ENCODE measurements at regions not wholly inside any gene's neighbourhood (a gene's known extent, or its start where the extent isn't known, plus 50 kb on each side); places are given as distances from the start of the nearest gene placed in this dataset.

DNA sequence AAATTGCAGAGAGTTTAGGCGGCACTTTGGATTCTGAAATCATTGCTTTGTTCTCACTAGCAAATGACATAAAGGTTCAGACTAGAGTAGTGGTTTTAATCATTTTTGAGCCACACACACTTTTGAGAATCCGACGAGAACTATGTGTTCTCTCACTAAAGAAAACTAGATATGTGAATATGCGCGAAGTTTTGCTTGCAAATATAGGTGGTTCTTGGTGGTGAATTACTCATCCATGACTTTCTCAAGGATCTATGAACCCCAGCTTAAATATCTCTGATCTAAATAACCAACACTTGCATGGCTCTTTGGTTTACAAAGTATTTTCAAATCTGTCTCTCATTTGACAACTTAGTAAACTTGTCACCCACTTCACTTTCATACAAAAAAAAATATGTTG is 54.8 kb downstream of the NOG start:
- no peak for DNase-seq

DNA sequence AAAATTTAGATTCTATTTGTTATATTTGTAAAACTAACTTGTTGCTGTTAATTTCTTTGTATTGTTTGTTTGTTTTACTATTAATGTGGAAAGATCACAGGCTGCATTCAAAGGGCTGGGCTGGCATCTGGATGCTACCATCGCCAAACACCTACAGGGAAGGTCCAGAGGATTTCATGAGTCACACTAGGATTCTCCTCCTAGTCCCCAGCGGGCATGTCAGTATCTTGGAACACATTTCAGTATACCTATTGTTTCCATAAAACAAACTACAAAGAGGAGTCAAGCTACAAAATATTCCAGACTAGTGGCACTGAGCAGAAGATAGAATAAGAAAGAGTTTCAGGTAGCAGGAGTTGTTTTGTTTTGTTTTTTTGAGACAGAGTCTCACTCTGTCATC is 55.3 kb downstream of the NOG start:
- DNase-seq: no peak

- no peak for DNase-seq
Observed at GRCh38 chr17:56652628-56653027, 59.1 kb downstream of the NOG start.

DNA sequence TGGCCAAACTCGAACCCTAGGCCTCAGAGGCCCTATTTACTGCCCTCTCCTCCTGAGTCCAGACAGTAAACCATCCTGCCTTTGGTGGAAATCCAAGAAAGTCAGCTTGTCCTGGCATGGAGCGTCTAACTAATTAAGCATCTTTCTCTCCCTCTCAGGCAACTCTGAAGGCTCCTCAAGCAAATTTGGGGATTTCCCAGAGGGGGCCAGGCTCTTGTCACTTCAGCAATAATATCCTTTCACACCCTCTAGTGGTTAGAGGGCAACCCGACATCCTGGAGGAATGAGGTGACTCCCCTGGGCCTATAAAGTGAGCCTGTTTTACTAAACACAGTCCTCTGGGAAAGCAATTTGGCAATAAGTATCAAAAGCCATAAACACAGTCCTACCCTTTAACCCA is 60.4 kb downstream of the NOG start:
- no peak for DNase-seq

DNA sequence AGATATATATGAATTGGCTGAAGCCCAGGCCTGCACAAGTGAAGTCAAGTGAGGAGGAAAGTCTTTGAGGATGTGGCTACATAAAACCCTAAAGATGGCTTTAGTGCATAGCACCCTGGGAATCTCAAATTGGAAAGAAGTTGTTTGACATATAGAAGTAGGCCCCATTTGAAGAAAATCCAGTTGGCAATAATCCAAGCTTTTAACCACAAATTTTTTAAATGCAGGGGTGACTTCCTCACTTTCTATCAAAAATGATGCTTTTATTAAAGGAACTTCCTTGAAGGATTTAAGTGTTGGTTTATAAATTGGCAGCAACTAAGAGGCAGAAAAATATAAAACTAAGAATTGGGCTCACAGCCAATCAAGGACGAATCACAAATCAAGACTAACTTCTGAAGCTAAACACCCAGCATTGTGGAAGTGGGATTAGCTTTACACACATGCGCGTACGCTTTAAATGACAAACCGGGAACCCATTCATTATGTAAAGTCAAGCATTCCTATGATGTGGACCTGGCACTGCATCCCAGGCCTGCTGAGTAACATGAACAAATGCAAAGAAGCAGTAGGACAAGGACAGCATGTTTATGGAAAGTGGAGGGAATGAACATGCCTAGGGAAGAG is 63.3 kb downstream of the NOG start:
- DNase-seq: no peak

GRCh38 chr17:56658648-56659047 is 65.1 kb downstream of the NOG start:
- DNase-seq: no peak

DNA sequence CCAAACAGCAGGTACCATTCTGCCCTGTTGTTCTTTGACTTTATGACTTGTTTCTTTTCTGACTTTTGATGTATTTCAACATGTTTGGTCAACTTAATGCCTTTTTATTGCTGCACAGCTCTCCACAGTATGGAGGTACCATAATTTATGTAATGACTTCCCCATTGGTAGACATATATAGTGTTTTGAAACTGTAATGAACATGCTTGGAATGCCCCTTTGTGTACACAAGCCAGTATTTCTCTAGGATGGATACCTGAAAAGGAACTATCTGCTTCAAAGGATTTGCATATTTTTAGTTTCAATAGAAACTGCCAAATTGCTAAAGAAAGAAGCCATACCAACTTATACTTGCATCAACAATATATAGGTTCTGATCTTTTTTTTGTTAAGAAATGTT is 66.1 kb downstream of the NOG start:
- DNase-seq: no peak

DNA sequence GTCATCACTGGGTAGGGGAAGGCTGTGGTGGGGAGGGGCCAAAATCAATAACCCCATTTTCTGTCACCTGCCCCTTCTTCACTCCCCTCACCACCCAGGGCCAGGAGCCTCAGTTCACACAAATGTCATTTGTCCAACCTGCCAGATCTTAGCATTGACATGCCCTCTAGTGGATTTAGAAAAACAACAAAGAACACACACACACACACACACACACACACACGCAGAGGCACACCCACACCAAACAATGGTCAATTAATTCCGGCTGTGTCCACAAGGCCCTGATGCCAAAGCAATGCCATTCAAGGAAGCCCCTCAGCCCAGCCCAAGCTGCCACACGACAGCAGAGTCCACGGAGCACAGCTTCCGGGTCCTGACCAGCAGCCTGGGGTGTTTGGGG is 68.4 kb downstream of the NOG start:
- DNase-seq: no peak

DNA sequence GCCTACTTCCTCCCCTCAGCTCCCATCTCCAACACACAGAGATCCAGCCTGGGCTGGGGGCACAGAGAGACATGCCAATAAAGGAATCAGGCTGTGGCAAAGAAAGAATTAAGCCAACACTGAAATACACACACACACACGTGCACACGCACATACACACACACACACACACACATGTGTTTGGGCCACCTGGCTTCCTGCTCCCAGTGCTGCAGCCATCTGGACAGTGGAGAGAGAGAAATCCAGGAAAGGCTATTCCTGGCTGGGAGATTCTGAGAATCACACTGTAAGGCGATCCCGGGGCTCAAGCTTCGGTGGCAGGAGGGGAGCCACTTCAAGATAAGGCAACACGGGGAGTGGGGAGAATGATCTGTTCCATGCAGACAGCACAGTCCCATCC is 72.4 kb downstream of the NOG start:
- no peak for DNase-seq

- no peak for DNase-seq
Observed at GRCh38 chr17:56667925-56668458, 74.5 kb downstream of the NOG start.

DNA sequence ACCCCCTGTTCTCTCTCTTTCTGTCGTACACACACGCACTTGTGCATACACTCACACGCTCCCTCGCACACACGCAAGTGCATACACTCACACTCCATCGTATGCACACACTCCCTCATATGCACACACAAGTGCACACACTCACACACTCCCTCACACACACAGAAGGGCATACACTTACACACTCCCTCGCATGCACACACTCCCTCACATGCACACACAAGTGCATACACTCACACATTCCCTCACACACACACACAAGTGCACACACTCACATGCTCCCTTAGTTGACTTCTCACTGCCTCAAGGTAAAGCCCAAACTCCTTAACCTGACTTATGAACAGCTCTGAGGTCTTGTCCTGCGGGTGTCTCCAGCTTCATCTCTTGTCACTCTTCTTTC is 78.7 kb downstream of the NOG start:
- no peak for DNase-seq

DNA sequence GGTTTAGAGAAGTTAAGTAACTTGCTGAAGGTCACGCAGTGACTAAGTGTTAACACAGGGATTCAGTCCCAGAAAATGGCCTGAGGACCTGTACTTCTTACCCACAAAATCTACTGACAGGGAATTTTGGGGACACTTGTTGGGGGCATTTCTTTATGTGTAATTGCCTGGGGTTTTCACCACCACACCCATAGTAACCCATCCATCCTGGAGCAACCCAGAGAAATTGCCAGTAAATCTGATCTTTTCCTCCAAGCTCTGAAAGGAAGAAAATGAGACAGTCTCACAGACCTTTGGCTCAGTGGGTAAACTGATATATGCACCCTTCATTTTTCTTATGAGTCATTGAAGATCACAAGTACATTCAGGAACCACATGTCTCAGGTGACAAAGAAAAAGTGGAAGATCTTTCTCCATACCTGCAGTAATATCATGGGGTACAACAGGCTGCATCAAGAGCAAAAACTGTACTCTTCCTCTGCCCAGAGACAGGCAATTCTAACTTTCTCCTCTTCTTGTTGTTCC is 81.0 kb downstream of the NOG start:
- DNase-seq: no peak

DNA sequence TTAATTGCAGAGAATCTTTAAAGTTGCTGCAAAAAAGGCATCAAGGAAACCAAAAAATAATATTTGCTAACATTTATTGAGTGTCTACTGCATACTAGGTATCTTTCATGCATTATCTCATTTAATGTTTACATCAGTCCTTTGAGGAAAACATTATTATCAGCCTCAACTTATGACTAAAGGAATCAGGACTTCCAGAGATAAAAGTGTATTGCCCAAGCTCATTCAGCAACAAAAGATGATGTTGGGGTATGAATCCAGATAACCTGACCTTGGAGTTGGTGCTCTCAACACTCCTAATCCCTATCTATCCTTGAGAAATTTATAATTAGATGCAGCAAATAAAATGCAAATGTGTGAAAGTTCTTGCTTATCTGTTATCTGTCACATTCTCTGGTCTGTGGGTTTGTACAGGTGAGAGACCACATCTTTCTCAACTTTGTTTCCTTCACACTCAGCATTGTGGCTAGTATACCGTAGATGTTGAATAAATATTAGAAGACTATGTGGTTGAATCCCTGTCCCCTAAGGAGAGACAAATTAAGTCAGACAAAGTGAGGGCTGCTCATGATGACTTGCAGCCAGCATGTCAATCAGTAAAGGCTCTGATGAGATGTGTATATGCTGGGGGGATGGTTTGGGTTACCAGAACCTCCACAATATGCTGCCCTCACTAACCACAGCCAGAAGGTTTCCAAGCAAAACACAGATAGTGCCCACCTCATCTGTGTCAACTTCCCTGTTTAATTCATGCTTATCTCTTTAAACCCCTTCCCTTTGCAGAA is 82.6 kb downstream of the NOG start:
- no peak for DNase-seq

- DNase-seq: no peak
Observed at GRCh38 chr17:56676810-56677209, 83.3 kb downstream of the NOG start.

- DNase-seq: no peak
Observed at GRCh38 chr17:56678249-56679114, 85.0 kb downstream of the NOG start.

- no peak for DNase-seq
Observed at GRCh38 chr17:56679115-56679776, 85.7 kb downstream of the NOG start.

- DNase-seq: no peak
Observed at GRCh38 chr17:56679777-56680422, 86.4 kb downstream of the NOG start.

DNA sequence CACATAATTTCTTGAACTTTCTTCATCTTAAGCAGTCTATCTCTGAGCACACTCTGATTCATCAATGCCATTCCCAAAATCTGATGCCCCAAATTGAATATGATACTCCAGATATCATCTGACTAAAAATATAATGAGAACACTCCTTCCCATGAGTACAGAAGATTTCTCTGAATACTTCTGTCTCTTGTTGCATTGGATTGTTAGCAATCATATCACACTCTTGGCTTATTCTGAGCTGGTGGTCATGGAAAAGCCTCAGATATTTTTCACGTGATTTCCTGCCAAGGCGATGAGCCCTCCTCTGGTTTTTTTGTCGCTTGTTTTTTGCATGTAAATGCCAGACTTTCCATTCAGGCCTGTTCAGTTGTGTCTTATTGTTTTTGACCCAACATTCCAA is 87.2 kb downstream of the NOG start:
- no peak for DNase-seq

GRCh38 chr17:56681561-56682266 is 88.2 kb downstream of the NOG start:
- peak; percentile 72 for DNase-seq

GRCh38 chr17:56688151-56688550 is 94.7 kb downstream of the NOG start:
- no peak for DNase-seq

- DNase-seq: no peak
Observed at GRCh38 chr17:56690441-56691291, 97.2 kb downstream of the NOG start.

All from GF-D8 (cell line).